Left ventricle myocardium inferior (tissue), 1 donor: ENCODE measurements at regions not wholly inside any gene's neighbourhood (a gene's known extent, or its start where the extent isn't known, plus 50 kb on each side); places are given as distances from the start of the nearest gene placed in this dataset.
A peak's percentile ranks its signal among the peaks of the same experiment; 100 is the strongest.
"Not testable (repeated sequence)": the region's sequence is repeated elsewhere in the genome, so short reads cannot be mapped to it uniquely, and the experiment has no call there.

Source experiments
- DNase-seq: peaks from one replicate; pipeline ENCODE4 v3.0.0-alpha.2; 2020
- H3K27ac ChIP-seq: fragments of 200-600 bp; replicated peaks from 2 replicates; pipeline ENCODE4 v1.8.0; 2021
- H3K27me3 ChIP-seq: fragments of 200-600 bp; 2 replicates; pipeline ENCODE4 v1.8.0; 2021; ENCODE audit warnings: low read depth
- H3K36me3 ChIP-seq: fragments of 200-600 bp; 2 replicates; pipeline ENCODE4 v1.8.0; 2021
- H3K4me1 ChIP-seq: fragments of 200-600 bp; 2 replicates; pipeline ENCODE4 v1.8.0; 2021
- H3K4me3 ChIP-seq: fragments of 200-600 bp; 2 replicates; pipeline ENCODE4 v1.8.0; 2021; ENCODE audit warnings: mild to moderate bottlenecking, moderate library complexity
- H3K9me3 ChIP-seq: fragments of 200-600 bp; replicated peaks from 2 replicates; pipeline ENCODE4 v1.8.0; 2021
- intact Hi-C: fragments of 100-400 bp; cut with micrococcal nuclease; formaldehyde crosslinking; loops from one replicate; pipeline ENCODE4 v1.11.0; 2022
- TF ChIP-seq, protein P1 (sequence below): fragments of 200-600 bp; IDR thresholded peaks from 2 replicates; pipeline ENCODE4 v1.8.0; 2021; ENCODE audit warnings: antibody characterized with exemption, mild to moderate bottlenecking, borderline replicate concordance
- donor health status: DM: no; HTN: yes; CAD: no; lungs with severe emphysema.

DNA sequence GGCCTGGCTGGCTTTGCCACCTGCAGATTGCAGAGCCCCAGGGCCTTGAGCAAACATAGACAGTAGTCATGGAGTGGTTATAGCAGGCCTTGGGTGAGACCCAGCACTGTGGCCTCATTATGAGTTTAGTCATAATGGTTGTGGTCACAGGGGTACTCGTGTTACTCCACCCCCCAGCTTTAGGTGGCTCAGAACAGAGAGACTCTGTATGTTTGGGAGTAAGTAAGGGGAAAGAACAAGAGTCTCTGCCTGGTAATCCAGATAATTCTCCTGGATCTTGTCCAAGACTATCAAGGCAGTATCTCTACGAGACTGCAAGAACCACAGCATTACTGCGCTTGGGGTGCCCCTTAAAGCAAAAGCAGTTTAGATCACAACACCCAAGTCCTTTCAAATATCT lies 62.3 kb upstream of the SCRG1 start:
- TF ChIP-seq, protein P1, sequence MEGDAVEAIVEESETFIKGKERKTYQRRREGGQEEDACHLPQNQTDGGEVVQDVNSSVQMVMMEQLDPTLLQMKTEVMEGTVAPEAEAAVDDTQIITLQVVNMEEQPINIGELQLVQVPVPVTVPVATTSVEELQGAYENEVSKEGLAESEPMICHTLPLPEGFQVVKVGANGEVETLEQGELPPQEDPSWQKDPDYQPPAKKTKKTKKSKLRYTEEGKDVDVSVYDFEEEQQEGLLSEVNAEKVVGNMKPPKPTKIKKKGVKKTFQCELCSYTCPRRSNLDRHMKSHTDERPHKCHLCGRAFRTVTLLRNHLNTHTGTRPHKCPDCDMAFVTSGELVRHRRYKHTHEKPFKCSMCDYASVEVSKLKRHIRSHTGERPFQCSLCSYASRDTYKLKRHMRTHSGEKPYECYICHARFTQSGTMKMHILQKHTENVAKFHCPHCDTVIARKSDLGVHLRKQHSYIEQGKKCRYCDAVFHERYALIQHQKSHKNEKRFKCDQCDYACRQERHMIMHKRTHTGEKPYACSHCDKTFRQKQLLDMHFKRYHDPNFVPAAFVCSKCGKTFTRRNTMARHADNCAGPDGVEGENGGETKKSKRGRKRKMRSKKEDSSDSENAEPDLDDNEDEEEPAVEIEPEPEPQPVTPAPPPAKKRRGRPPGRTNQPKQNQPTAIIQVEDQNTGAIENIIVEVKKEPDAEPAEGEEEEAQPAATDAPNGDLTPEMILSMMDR: no peak
- no peaks in the 10 kb centered on the region for H3K36me3 ChIP-seq
- DNase-seq: no peak
- no peak overlapping the region for H3K27ac ChIP-seq
- H3K4me3 ChIP-seq: no peak overlapping the region
- peaks cover 6% of the 10 kb centered on the region for H3K9me3 ChIP-seq
- H3K27me3 ChIP-seq: no peaks in the 10 kb centered on the region
- H3K4me1 ChIP-seq: no peaks in the 10 kb centered on the region
- intact Hi-C loops: no loop called here

DNA sequence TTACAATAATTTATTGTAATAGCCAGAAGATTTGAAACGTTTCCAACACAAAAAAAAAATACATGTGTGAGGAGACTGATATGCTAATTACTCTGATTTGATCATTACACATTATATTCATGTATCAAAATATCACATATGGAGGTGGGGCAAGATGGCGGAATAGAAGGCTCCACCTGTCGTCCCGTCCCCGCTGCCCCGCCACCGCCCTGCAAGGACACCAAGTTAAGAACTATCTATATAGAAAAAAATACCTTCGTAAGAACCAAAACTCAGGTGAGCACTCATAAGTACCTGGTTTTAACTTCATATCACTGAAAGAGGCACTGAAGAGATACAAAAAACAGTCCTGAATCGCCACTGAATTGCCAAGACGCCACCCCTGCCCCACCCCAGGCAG lies 60.9 kb upstream of the SCRG1 start:
- intact Hi-C loops: no loop called here
- peaks cover 6% of the 10 kb centered on the region for H3K9me3 ChIP-seq
- TF ChIP-seq, protein P1: no peak
- no peaks in the 10 kb centered on the region for H3K36me3 ChIP-seq
- no peak overlapping the region for H3K27ac ChIP-seq
- no peak for DNase-seq
- H3K4me1 ChIP-seq: no peaks in the 10 kb centered on the region
- no peak overlapping the region for H3K4me3 ChIP-seq
- no peaks in the 10 kb centered on the region for H3K27me3 ChIP-seq

DNA sequence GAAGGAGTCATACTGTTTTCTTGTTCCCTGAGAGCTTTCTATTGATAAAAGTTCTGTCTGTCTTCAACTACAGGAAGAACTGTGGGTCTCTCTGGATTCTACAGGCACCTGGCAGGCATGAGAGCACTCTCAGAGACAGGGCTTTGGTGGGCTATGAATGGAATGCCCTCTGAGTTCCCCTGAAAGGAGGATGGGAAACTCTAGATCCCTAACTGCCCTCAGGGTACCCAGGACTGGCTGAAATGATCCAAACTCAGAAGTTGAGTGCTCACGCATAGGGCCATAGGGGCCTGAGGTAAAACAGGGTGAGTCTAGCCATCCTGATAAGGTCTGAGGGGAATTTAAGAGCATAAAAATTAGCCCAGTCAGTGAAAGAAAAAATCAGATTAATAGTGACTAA lies 59.0 kb upstream of the SCRG1 start:
- no peaks in the 10 kb centered on the region for H3K27me3 ChIP-seq
- DNase-seq: no peak
- no peak overlapping the region for H3K4me3 ChIP-seq
- intact Hi-C loops: no loop called here
- H3K27ac ChIP-seq: no peak overlapping the region
- no peaks in the 10 kb centered on the region for H3K4me1 ChIP-seq
- peaks cover 6% of the 10 kb centered on the region for H3K9me3 ChIP-seq
- peaks cover 3% of the 10 kb centered on the region for H3K36me3 ChIP-seq
- TF ChIP-seq, protein P1: no peak

DNA sequence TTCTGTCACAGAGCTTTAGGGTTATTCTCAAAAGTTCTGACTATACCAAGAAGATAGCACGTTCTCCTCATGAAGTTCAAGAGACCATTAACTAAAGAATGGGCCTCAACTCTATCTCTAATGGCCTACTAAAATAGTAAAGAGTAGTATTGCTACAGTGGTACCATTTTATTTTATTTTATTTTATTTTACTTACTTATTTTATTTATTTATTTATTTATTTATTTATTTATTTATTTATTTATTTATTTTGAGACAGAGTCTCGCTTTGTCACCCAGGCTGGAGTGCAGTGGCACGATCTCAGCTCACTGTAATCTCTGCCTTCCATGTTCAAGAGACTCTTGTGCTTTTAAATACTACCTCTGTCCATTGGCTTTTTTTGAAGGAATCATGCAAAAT lies 52.5 kb upstream of the SCRG1 start:
- intact Hi-C loops, H3K27me3 ChIP-seq, H3K9me3 ChIP-seq, H3K36me3 ChIP-seq, H3K27ac ChIP-seq, H3K4me3 ChIP-seq, DNase-seq: not testable (repeated sequence)
- peaks cover 28% of the 10 kb centered on the region for H3K4me1 ChIP-seq

DNA sequence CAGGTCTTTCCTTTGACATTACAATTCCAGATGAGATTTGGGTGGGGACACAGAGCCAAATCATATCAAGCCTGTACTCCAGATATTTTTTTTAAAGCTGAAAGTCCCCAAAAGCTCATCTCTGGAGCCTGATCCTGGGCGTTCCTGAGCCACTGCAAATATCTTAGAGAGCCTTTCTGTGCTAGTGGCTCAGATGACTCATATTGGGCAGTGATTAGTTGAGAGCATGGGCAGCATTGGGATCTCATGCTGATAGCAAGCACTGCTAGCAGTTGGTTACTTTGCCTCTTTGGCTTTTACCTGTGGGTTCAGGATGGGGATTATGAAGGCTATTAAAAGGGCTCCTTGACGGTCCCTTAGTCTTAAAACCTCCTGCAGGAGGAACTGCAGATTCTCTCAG lies 51.4 kb upstream of the SCRG1 start:
- peaks cover 4% of the 10 kb centered on the region for H3K36me3 ChIP-seq
- no peak overlapping the region for H3K4me3 ChIP-seq
- no peaks in the 10 kb centered on the region for H3K27me3 ChIP-seq
- intact Hi-C loops: no loop called here
- DNase-seq: no peak
- H3K9me3 ChIP-seq: no peaks in the 10 kb centered on the region
- TF ChIP-seq, protein P1: no peak
- H3K4me1 ChIP-seq: peaks cover 28% of the 10 kb centered on the region
- peak overlapping the region; percentile 75 for H3K27ac ChIP-seq

DNA sequence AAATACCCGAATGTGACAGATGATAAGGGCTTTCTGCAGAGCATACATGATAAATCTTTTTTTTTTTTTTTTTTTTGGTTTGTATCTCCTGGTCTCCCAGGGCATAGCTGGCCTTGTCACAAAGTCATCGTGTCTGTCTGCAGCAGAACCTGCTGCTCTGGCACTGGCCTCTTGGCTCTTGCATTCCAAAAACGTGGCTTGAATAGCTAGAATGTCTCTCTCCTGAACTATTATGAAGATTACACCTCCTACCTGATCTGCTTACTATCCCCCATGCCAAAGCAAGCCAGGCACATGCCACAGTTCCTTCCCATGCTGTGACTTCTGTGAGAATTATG lies 50.4 kb upstream of the SCRG1 start:
- no peaks in the 10 kb centered on the region for H3K27me3 ChIP-seq
- peaks cover 4% of the 10 kb centered on the region for H3K36me3 ChIP-seq
- TF ChIP-seq, protein P1: no peak
- peak; percentile 24 for DNase-seq
- peak overlapping the region; percentile 75 for H3K27ac ChIP-seq
- no peak overlapping the region for H3K4me3 ChIP-seq
- peaks cover 28% of the 10 kb centered on the region for H3K4me1 ChIP-seq
- intact Hi-C loops: no loop called here
- no peaks in the 10 kb centered on the region for H3K9me3 ChIP-seq
